Ovary (tissue), 3 donors: ENCODE measurements at regions not wholly inside any gene's neighbourhood (a gene's known extent, or its start where the extent isn't known, plus 50 kb on each side); places are given as distances from the start of the nearest gene placed in this dataset.

Experiments
- CTCF ChIP-seq, 3 donors: fragments of 450-650 bp in 2 of 3; fragments of 200-600 bp in 1 of 3; IDR thresholded peaks; one replicate each; pipeline versions ENCODE4 v1.5.1 to v1.8.0; 2016 to 2022; ENCODE audit warnings: antibody characterized with exemption in 3 of 3, mild to moderate bottlenecking in 1 of 3
- POLR2A ChIP-seq: fragments of 450-650 bp; IDR thresholded peaks from one replicate; pipeline ENCODE4 v1.6.1; 2017; ENCODE audit warnings: antibody characterized with exemption, mild to moderate bottlenecking, moderate library complexity
- donor health status: DM: no; HTN: no; CAD: no.

GRCh38 chr2:105184420-105184819 lies 57.1 kb upstream of the GPR45 start:
- no peak for TF ChIP-seq POLR2A
- TF ChIP-seq CTCF (IDR thresholded peaks at IDR 0.05), result no peak
